GM23248 (cell line): ENCODE measurements at regions not wholly inside any gene's neighbourhood (a gene's known extent, or its start where the extent isn't known, plus 50 kb on each side); places are given as distances from the start of the nearest gene placed in this dataset.
A peak's percentile ranks its signal among the peaks of the same experiment; 100 is the strongest.
"Not testable (repeated sequence)": the region's sequence is repeated elsewhere in the genome, so short reads cannot be mapped to it uniquely, and the experiment has no call there.

Experiments used
- DNase-seq: peaks from one replicate; pipeline ENCODE4 v3.0.0-alpha.2; 2015
- H2AFZ ChIP-seq: fragments of 200-600 bp; sonication (generic); 2 replicates; pipeline ENCODE4 v1.6.1; 2016; ENCODE audit warnings: antibody characterized with exemption
- H3F3A ChIP-seq: fragments of 200-600 bp; sonication (generic); 2 replicates; pipeline ENCODE4 v1.6.1; 2016; ENCODE audit warnings: mild to moderate bottlenecking, antibody characterized with exemption, mixed run types; ENCODE audit not compliant: insufficient read depth
- H3K27ac ChIP-seq: fragments of 200-600 bp; sonication (generic); 2 replicates; pipeline ENCODE4 v1.5.1; 2016; ENCODE audit warnings: mild to moderate bottlenecking
- H3K27me3 ChIP-seq: fragments of 200-600 bp; sonication (generic); replicated peaks from 2 replicates; pipeline ENCODE4 v1.6.1; 2016; ENCODE audit warnings: mild to moderate bottlenecking; ENCODE audit not compliant: insufficient read depth
- H3K36me3 ChIP-seq: fragments of 200-600 bp; sonication (generic); 2 replicates; pipeline ENCODE4 v1.6.1; 2016; ENCODE audit warnings: low read depth, mild to moderate bottlenecking
- H3K4me1 ChIP-seq: fragments of 200-600 bp; sonication (generic); 2 replicates; pipeline ENCODE4 v1.6.1; 2016; ENCODE audit warnings: mild to moderate bottlenecking; ENCODE audit not compliant: insufficient read depth
- H3K4me2 ChIP-seq: fragments of 200-600 bp; sonication (generic); one replicate; pipeline ENCODE4 v1.6.1; 2016; ENCODE audit warnings: mild to moderate bottlenecking; ENCODE audit not compliant: unreplicated experiment
- H3K4me3 ChIP-seq: fragments of 200-600 bp; sonication (generic); 2 replicates; pipeline ENCODE4 v1.5.1; 2016; ENCODE audit warnings: mild to moderate bottlenecking
- H3K79me2 ChIP-seq: fragments of 200-600 bp; sonication (generic); 2 replicates; pipeline ENCODE4 v1.6.1; 2016; ENCODE audit warnings: mild to moderate bottlenecking; ENCODE audit not compliant: insufficient read depth
- H3K9ac ChIP-seq: fragments of 200-600 bp; sonication (generic); 2 replicates; pipeline ENCODE4 v1.6.1; 2016; ENCODE audit warnings: mild to moderate bottlenecking
- H3K9me2 ChIP-seq: fragments of 200-600 bp; sonication (generic); 2 replicates; pipeline ENCODE4 v1.6.1; 2016; ENCODE audit warnings: mixed run types, mild to moderate bottlenecking, moderate library complexity; ENCODE audit not compliant: insufficient read depth
- H3K9me3 ChIP-seq: fragments of 200-600 bp; sonication (generic); one replicate; pipeline ENCODE4 v1.6.1; 2017; ENCODE audit warnings: low read depth
- H4K20me1 ChIP-seq: fragments of 200-600 bp; sonication (generic); 2 replicates; pipeline ENCODE4 v1.6.0; 2016; ENCODE audit not compliant: insufficient read depth
- EZH2 ChIP-seq: fragments of 200-600 bp; sonication (generic); IDR thresholded peaks from 2 replicates; pipeline ENCODE4 v1.6.1; 2018; ENCODE audit warnings: antibody characterized with exemption, mild to moderate bottlenecking; ENCODE audit not compliant: insufficient read depth, poor library complexity, severe bottlenecking
- EZH2phosphoT487 ChIP-seq: fragments of 200-600 bp; sonication (generic); IDR thresholded peaks from 2 replicates; pipeline ENCODE4 v1.6.1; 2018; ENCODE audit warnings: antibody characterized with exemption, moderate library complexity, mild to moderate bottlenecking, low read depth; ENCODE audit not compliant: insufficient read depth
- WGBS, 2 experiments: methylation state at CpG; one replicate each; pipeline ENCODE4 v1.1.6; 2015 to 2017; ENCODE audit warnings: low lambda C conversion rate in 2 of 2, low coverage in 1 of 2; ENCODE audit errors: missing lambda C conversion rate in 2 of 2; 5-methylcytosine and 5-hydroxymethylcytosine counted together
- in situ Hi-C: fragments of 300-500 bp; cut with MboI; formaldehyde crosslinking; loops from 2 replicates; pipeline ENCODE4 v1.15.0; 2020

GRCh38 chr1:182301467-182302198 lies 90.0 kb downstream of the GLUL start:
- in situ Hi-C loops, result no loop called here
- no peaks in the 10 kb centered on the region for H3K9me2 ChIP-seq
- H3K79me2 ChIP-seq, result no peaks in the 10 kb centered on the region
- no peak overlapping the region for H3K4me3 ChIP-seq
- 81 to 85% methylated on average over 9 of the region's 9 CpGs for WGBS, 2 experiments
- H3K36me3 ChIP-seq, result no peaks in the 10 kb centered on the region
- H3K9me3 ChIP-seq, result no peaks in the 10 kb centered on the region
- TF ChIP-seq EZH2phosphoT487 (no peak), EZH2 (no peak)
- peaks cover 7% of the 10 kb centered on the region; the same call in 1 of the 2 replicates for H3K4me1 ChIP-seq
- H3K27ac ChIP-seq, result no peak overlapping the region
- H4K20me1 ChIP-seq, result no peaks in the 10 kb centered on the region
- H3K27me3 ChIP-seq, result no peaks in the 10 kb centered on the region
- no peak overlapping the region; the same call in 1 of the 2 replicates for H2AFZ ChIP-seq
- H3F3A ChIP-seq, result 0 out of 2 replicates have a peak, but pooled peaks cover 5% of the 10 kb centered on the region
- H3K9ac ChIP-seq, result no peak overlapping the region
- no peak overlapping the region for H3K4me2 ChIP-seq
- DNase-seq, result peak; percentile 64

DNA sequence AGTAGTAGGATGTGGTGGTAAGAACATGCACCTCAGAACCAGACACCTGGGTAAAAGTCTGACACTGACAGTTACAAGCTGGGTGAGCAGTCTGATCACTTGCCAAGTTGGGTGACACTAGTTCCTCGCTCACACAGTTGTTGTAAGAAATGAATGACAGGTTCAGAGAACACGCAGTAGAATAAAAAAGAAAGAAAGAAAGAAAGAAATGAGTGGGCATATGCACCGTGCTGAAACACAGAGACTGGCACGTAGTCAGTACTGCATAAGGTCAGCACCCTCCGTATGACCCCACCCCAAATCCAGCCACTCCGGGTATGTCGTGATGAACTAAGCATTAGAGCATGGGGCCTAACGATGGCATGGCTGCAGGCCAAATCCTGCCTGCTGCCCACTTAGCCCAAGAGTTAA lies 90.6 kb downstream of the GLUL start:
- no peak overlapping the region for H3K4me3 ChIP-seq
- in situ Hi-C loops, result no loop called here
- WGBS, 2 experiments, result 84 to 86% methylated on average over 8 of the region's 8 CpGs

DNA sequence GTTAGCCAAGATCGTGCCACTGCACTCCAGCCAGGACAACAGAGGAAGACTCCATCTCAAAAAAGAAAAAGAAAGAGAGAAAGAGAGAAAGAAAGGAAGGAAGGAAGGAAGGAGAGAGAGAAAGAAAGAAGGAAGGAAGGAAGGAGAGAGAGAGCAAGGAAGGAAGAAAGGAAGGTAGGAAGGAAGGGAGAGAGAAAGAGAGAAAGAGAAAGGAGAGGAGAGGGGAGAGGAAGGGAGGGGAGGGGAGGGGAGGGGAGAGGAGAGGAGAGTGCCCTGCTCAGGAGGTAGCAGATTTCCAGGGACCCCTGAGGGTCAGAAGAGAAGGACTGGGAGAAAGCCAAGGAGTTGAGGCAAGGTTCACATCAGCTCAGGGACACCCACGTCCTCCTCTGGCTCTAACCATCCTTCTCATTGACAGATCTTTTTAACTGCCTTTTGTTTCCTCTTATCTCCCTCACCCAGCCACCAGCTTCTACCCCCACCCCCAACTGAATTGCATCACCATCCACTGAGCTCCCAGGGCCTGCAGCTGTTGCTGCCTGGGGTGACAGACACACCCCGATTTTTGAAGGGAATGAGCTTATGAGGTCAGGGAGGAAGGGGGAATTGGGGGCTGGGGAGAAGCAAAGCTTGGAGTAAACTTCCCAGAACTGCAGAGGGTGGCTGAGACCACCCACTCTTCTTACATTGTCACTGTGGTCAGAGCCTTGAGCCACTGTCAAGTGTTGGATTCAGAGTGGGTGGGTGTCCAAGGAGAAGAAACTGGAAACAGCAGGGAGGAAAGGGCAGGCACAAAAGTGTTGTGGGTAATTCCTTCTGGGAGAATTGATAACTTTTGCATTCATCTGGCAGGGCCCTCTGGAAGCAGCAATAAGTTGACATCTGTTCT lies 91.6 kb downstream of the GLUL start:
- peak; percentile 30 for DNase-seq
- Histone ChIP-seq H3K4me1 (peaks cover 7% of the 10 kb centered on the region; the same call in 1 of the 2 replicates), H3K27ac (no peak overlapping the region), H3K27me3 (no peaks in the 10 kb centered on the region), H3K4me2 (no peak overlapping the region), H3K9ac (no peak overlapping the region), H4K20me1 (no peaks in the 10 kb centered on the region), H2AFZ (no peak overlapping the region), H3K9me3 (no peaks in the 10 kb centered on the region), H3K79me2 (no peaks in the 10 kb centered on the region), H3K9me2 (no peaks in the 10 kb centered on the region), H3K36me3 (no peaks in the 10 kb centered on the region), H3K4me3 (no peak overlapping the region), H3F3A (0 out of 2 replicates have a peak, but pooled peaks cover 5% of the 10 kb centered on the region)
- TF ChIP-seq EZH2 (no peak), EZH2phosphoT487 (no peak)
- 63 to 68% methylated on average over 3 of the region's 3 CpGs for WGBS, 2 experiments
- in situ Hi-C loops, result no loop called here

More for the DNA sequence above, 90.6 kb downstream of the GLUL start:
- no peaks in the 10 kb centered on the region for H3K9me2 ChIP-seq
- H3K79me2 ChIP-seq, result no peaks in the 10 kb centered on the region
- H3K9me3 ChIP-seq, result no peaks in the 10 kb centered on the region
- H3K27ac ChIP-seq, result no peak overlapping the region
- no peak for DNase-seq
- H3K36me3 ChIP-seq, result no peaks in the 10 kb centered on the region
- no peaks in the 10 kb centered on the region for H4K20me1 ChIP-seq
- H3K9ac ChIP-seq, result no peak overlapping the region
- H3K4me2 ChIP-seq, result no peak overlapping the region
- H2AFZ ChIP-seq, result no peak overlapping the region
- peaks cover 7% of the 10 kb centered on the region; the same call in 1 of the 2 replicates for H3K4me1 ChIP-seq
- no peaks in the 10 kb centered on the region for H3K27me3 ChIP-seq
- 0 out of 2 replicates have a peak, but pooled peaks cover 5% of the 10 kb centered on the region for H3F3A ChIP-seq
- TF ChIP-seq EZH2phosphoT487, result no peak
- TF ChIP-seq EZH2, result no peak

- H2AFZ ChIP-seq, DNase-seq, H4K20me1 ChIP-seq, H3F3A ChIP-seq, in situ Hi-C loops, H3K4me2 ChIP-seq, H3K4me3 ChIP-seq, H3K79me2 ChIP-seq, H3K9me3 ChIP-seq, H3K9ac ChIP-seq, H3K27me3 ChIP-seq, H3K27ac ChIP-seq, H3K9me2 ChIP-seq, H3K4me1 ChIP-seq, H3K36me3 ChIP-seq: not testable (repeated sequence)
- 87 to 92% methylated on average over 12 to 14 of the region's 14 CpGs for WGBS, 2 experiments
Measured at GRCh38 chr1:182299054-182299727, 92.4 kb downstream of the GLUL start.
